Activated naive CD8-positive, alpha-beta T cell treated with anti-CD3 and anti-CD28 coated beads, Interleukin-2, amount 10 ng/mL, durations not matched to agents 7 days and 5 days (primary cell): ENCODE measurements at regions not wholly inside any gene's neighbourhood (a gene's known extent, or its start where the extent isn't known, plus 50 kb on each side); places are given as distances from the start of the nearest gene placed in this dataset.

Experiments
- ATAC-seq: fragments of 150-1000 bp; cut with Tn5 transposase; one replicate; pipeline ENCODE4 v1.10.0; 2021; ENCODE audit warnings: low read depth, moderate library complexity
- POLR2A ChIA-PET: fragments of 350-600 bp; sonication (Branson Sonifier 250); formaldehyde crosslinking; loops from one replicate; lab custom pipeline; 2021; ENCODE audit warnings: antibody characterized with exemption; lab: Charles Lee
- DNase-seq: peaks from one replicate; pipeline ENCODE4 v3.0.0; 2021
- H3K27ac Mint-ChIP-seq: one replicate; pipeline ENCODE4 v1.8.0; 2022; ENCODE audit warnings: mild to moderate bottlenecking, mixed read lengths
- H3K27me3 Mint-ChIP-seq: one replicate; pipeline ENCODE4 v1.8.0; 2022; ENCODE audit warnings: mild to moderate bottlenecking, moderate library complexity, mixed read lengths
- H3K36me3 Mint-ChIP-seq: one replicate; pipeline ENCODE4 v1.8.0; 2021; ENCODE audit warnings: mild to moderate bottlenecking, mixed read lengths
- H3K4me1 Mint-ChIP-seq: one replicate; pipeline ENCODE4 v1.8.0; 2021; ENCODE audit warnings: mixed read lengths
- H3K4me3 Mint-ChIP-seq: one replicate; pipeline ENCODE4 v1.8.0; 2022; ENCODE audit warnings: mild to moderate bottlenecking, moderate library complexity, mixed read lengths
- H3K9me3 Mint-ChIP-seq: one replicate; pipeline ENCODE4 v1.8.0; 2021; ENCODE audit warnings: mixed read lengths

GRCh38 chrX:42920752-42921151, 142.8 kb upstream of the PPP1R2C start:
- POLR2A ChIA-PET, result no interaction called here
- H3K4me1 Mint-ChIP-seq, result no peaks in the 10 kb centered on the region
- no peak overlapping the region for H3K27ac Mint-ChIP-seq
- no peak overlapping the region for H3K4me3 Mint-ChIP-seq
- ATAC-seq, result no peak
- peaks cover 11% of the 10 kb centered on the region for H3K9me3 Mint-ChIP-seq
- DNase-seq, result no peak
- peaks cover 13% of the 10 kb centered on the region for H3K36me3 Mint-ChIP-seq
- H3K27me3 Mint-ChIP-seq, result no peaks in the 10 kb centered on the region

GRCh38 chrX:42930071-42930470, 152.1 kb upstream of the PPP1R2C start:
- H3K36me3 Mint-ChIP-seq, result peaks cover 5% of the 10 kb centered on the region
- H3K27me3 Mint-ChIP-seq, result no peaks in the 10 kb centered on the region
- peaks cover 16% of the 10 kb centered on the region for H3K4me1 Mint-ChIP-seq
- ATAC-seq (no peak), DNase-seq (no peak)
- H3K9me3 Mint-ChIP-seq, result peaks cover 7% of the 10 kb centered on the region
- POLR2A ChIA-PET, result no interaction called here
- H3K4me3 Mint-ChIP-seq, result no peak overlapping the region
- no peak overlapping the region for H3K27ac Mint-ChIP-seq

GRCh38 chrX:42930951-42931350, 153.0 kb upstream of the PPP1R2C start:
- H3K27me3 Mint-ChIP-seq, result no peaks in the 10 kb centered on the region
- peaks cover 19% of the 10 kb centered on the region for H3K4me1 Mint-ChIP-seq
- H3K27ac Mint-ChIP-seq, result no peak overlapping the region
- DNase-seq, result no peak
- ATAC-seq, result no peak
- H3K4me3 Mint-ChIP-seq, result no peak overlapping the region
- POLR2A ChIA-PET, result no interaction called here
- peaks cover 5% of the 10 kb centered on the region for H3K9me3 Mint-ChIP-seq
- H3K36me3 Mint-ChIP-seq, result peaks cover 5% of the 10 kb centered on the region

- H3K36me3 Mint-ChIP-seq, result peaks cover 7% of the 10 kb centered on the region
- ATAC-seq, result no peak
- peaks cover 19% of the 10 kb centered on the region for H3K4me1 Mint-ChIP-seq
- peaks cover 5% of the 10 kb centered on the region for H3K9me3 Mint-ChIP-seq
- POLR2A ChIA-PET, result no interaction called here
- H3K27ac Mint-ChIP-seq, result peak overlapping the region; percentile 95
- no peak for DNase-seq
- H3K27me3 Mint-ChIP-seq, result no peaks in the 10 kb centered on the region
- no peak overlapping the region for H3K4me3 Mint-ChIP-seq
These were observed 155.2 kb upstream of the PPP1R2C start for GRCh38 chrX:42933187-42933586.

GRCh38 chrX:42934020-42934726, 156.2 kb upstream of the PPP1R2C start:
- H3K27me3 Mint-ChIP-seq, result no peaks in the 10 kb centered on the region
- H3K27ac Mint-ChIP-seq, result peak overlapping the region; percentile 95
- ATAC-seq (peak; percentile 94), DNase-seq (peak; percentile 37)
- H3K4me3 Mint-ChIP-seq, result peak overlapping the region; percentile 74
- H3K9me3 Mint-ChIP-seq, result peaks cover 2% of the 10 kb centered on the region
- POLR2A ChIA-PET, result interaction anchor here (1.0 to 1.4 kb wide), 2 partner anchors 9 to 10 kb away, joined by 4 read pairs; no protein-coding TSS in a partner anchor
- peaks cover 19% of the 10 kb centered on the region for H3K4me1 Mint-ChIP-seq
- peaks cover 10% of the 10 kb centered on the region for H3K36me3 Mint-ChIP-seq

- no peak overlapping the region for H3K27ac Mint-ChIP-seq
- DNase-seq, result no peak
- peaks cover 2% of the 10 kb centered on the region for H3K9me3 Mint-ChIP-seq
- POLR2A ChIA-PET, result no interaction called here
- no peaks in the 10 kb centered on the region for H3K27me3 Mint-ChIP-seq
- no peak overlapping the region for H3K4me3 Mint-ChIP-seq
- peaks cover 36% of the 10 kb centered on the region for H3K4me1 Mint-ChIP-seq
- ATAC-seq, result no peak
- H3K36me3 Mint-ChIP-seq, result peaks cover 23% of the 10 kb centered on the region
These were observed 163.7 kb upstream of the PPP1R2C start for GRCh38 chrX:42941671-42942070.

- DNase-seq, result peak; percentile 29
- Mint-ChIP-seq H3K27ac (peak overlapping the region; percentile 86), H3K36me3 (peaks cover 20% of the 10 kb centered on the region), H3K4me3 (peak overlapping the region; percentile 56), H3K27me3 (no peaks in the 10 kb centered on the region), H3K4me1 (peaks cover 41% of the 10 kb centered on the region), H3K9me3 (peaks cover 2% of the 10 kb centered on the region)
- peak; percentile 35 for ATAC-seq
- POLR2A ChIA-PET, result interaction anchor here (0.6 to 1.2 kb wide), 4 partner anchors 9 to 1025 kb away, joined by 3 to 4 read pairs (median 3); no protein-coding TSS in a partner anchor
These were observed 165.3 kb upstream of the PPP1R2C start for GRCh38 chrX:42943051-42943974.

GRCh38 chrX:42944381-42944998, 166.5 kb upstream of the PPP1R2C start:
- POLR2A ChIA-PET, result interaction anchor here (0.9 kb wide), 1 partner anchor 10 kb away, joined by 4 read pairs; no protein-coding TSS in a partner anchor
- Mint-ChIP-seq H3K4me1 (peaks cover 47% of the 10 kb centered on the region), H3K27me3 (no peaks in the 10 kb centered on the region), H3K9me3 (peaks cover 2% of the 10 kb centered on the region), H3K36me3 (peaks cover 20% of the 10 kb centered on the region), H3K4me3 (peak overlapping the region; percentile 22), H3K27ac (peak overlapping the region; percentile 86)
- peak; percentile 56 for ATAC-seq
- DNase-seq, result peak; percentile 25

GRCh38 chrX:42946544-42947194, 168.7 kb upstream of the PPP1R2C start:
- POLR2A ChIA-PET, result no interaction called here
- Mint-ChIP-seq H3K27ac (peak overlapping the region; percentile 93), H3K36me3 (peaks cover 13% of the 10 kb centered on the region), H3K4me1 (peaks cover 39% of the 10 kb centered on the region), H3K4me3 (peak overlapping the region; percentile 64), H3K9me3 (no peaks in the 10 kb centered on the region), H3K27me3 (no peaks in the 10 kb centered on the region)
- DNase-seq (no peak), ATAC-seq (no peak)

- peak overlapping the region; percentile 82 for H3K27ac Mint-ChIP-seq
- peaks cover 3% of the 10 kb centered on the region for H3K9me3 Mint-ChIP-seq
- peaks cover 19% of the 10 kb centered on the region for H3K36me3 Mint-ChIP-seq
- peaks cover 26% of the 10 kb centered on the region for H3K4me1 Mint-ChIP-seq
- POLR2A ChIA-PET, result no interaction called here
- H3K4me3 Mint-ChIP-seq, result peak overlapping the region; percentile 36
- DNase-seq, result no peak
- ATAC-seq, result peak; percentile 38
- no peaks in the 10 kb centered on the region for H3K27me3 Mint-ChIP-seq
These were observed 171.0 kb upstream of the PPP1R2C start for GRCh38 chrX:42948723-42949657.

GRCh38 chrX:42951747-42952146, 173.8 kb upstream of the PPP1R2C start:
- no peak for DNase-seq
- Mint-ChIP-seq H3K4me1 (peaks cover 15% of the 10 kb centered on the region), H3K4me3 (no peak overlapping the region), H3K27me3 (no peaks in the 10 kb centered on the region), H3K9me3 (peaks cover 3% of the 10 kb centered on the region), H3K36me3 (peaks cover 17% of the 10 kb centered on the region), H3K27ac (peak overlapping the region; percentile 46)
- POLR2A ChIA-PET, result no interaction called here
- no peak for ATAC-seq

GRCh38 chrX:42952621-42953020, 174.7 kb upstream of the PPP1R2C start:
- peaks cover 3% of the 10 kb centered on the region for H3K9me3 Mint-ChIP-seq
- H3K36me3 Mint-ChIP-seq, result peaks cover 17% of the 10 kb centered on the region
- no peak for DNase-seq
- no peak overlapping the region for H3K27ac Mint-ChIP-seq
- H3K27me3 Mint-ChIP-seq, result no peaks in the 10 kb centered on the region
- POLR2A ChIA-PET, result no interaction called here
- H3K4me3 Mint-ChIP-seq, result no peak overlapping the region
- no peak for ATAC-seq
- H3K4me1 Mint-ChIP-seq, result peaks cover 12% of the 10 kb centered on the region
